ENCODE measurements at regions not wholly inside any gene's neighbourhood (a gene's known extent, or its start where the extent isn't known, plus 50 kb on each side); places are given as distances from the start of the nearest gene placed in this dataset.

GRCh38 chr18:42187611-42188380 lies 232.8 kb downstream of the PIK3C3 start:
- DNase-seq: no peak

GRCh38 chr18:42190643-42191042 lies 235.6 kb downstream of the PIK3C3 start:
- no peak for DNase-seq

- DNase-seq: no peak
Measured at GRCh38 chr18:42192251-42193248, 237.5 kb downstream of the PIK3C3 start.

GRCh38 chr18:42196651-42197050 lies 241.6 kb downstream of the PIK3C3 start:
- DNase-seq: no peak

- no peak for DNase-seq
Measured at GRCh38 chr18:42201137-42201536, 246.1 kb downstream of the PIK3C3 start.

DNA sequence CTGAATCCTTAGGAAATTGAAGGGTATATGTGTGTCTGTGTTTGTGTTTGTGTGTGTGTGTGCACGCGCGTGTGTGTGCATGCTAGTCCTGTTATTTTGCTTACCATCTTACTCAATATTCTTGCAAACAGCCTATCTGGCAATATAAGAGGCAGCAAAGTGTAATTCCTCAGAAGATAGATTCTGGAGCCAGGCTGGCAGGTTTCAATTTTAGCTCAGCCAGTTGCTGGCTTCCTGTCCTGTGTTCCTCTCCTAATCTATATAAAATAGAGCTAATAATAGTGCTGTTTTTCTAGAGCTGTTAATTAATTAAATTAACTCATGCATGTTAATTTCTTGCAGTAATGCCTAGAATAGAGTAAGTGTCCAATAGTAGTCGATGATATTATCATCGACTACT lies 256.2 kb downstream of the PIK3C3 start:
- DNase-seq: no peak

- no peak for DNase-seq
Measured at GRCh38 chr18:42222557-42222956, 267.5 kb downstream of the PIK3C3 start.

GRCh38 chr18:42228581-42228980 lies 273.5 kb downstream of the PIK3C3 start:
- DNase-seq: no peak

GRCh38 chr18:42229211-42230210 lies 274.5 kb downstream of the PIK3C3 start:
- DNase-seq: no peak

- no peak for DNase-seq
Measured at GRCh38 chr18:42230636-42231035, 275.6 kb downstream of the PIK3C3 start.

- DNase-seq: no peak
Measured at GRCh38 chr18:42231284-42231683, 276.2 kb downstream of the PIK3C3 start.

- no peak for DNase-seq
Measured at GRCh38 chr18:42231796-42232195, 276.8 kb downstream of the PIK3C3 start.

DNA sequence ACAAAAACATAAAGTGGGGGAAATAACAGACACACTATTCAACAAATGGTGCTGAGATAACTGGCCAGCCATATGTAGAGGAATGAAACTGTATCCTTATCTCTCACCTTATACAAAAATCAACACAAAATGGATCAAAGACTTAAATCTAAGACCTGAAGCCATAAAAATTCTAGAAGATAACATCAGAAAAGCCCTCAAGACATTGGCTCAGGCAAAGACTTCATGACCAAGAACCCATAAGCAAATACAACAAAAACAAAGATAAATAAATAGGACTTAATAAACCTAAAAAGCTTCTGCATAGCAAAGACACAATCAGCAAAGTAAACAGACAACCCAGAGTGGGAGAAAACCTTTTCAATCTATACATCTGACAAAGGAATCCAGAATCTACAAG lies 278.9 kb downstream of the PIK3C3 start:
- DNase-seq: no peak

- DNase-seq: no peak
Measured at GRCh38 chr18:42242758-42243157, 287.7 kb downstream of the PIK3C3 start.

- no peak for DNase-seq
Measured at GRCh38 chr18:42245137-42245536, 290.1 kb downstream of the PIK3C3 start.

GRCh38 chr18:42255908-42256765 lies 301.1 kb downstream of the PIK3C3 start:
- no peak for DNase-seq

DNA sequence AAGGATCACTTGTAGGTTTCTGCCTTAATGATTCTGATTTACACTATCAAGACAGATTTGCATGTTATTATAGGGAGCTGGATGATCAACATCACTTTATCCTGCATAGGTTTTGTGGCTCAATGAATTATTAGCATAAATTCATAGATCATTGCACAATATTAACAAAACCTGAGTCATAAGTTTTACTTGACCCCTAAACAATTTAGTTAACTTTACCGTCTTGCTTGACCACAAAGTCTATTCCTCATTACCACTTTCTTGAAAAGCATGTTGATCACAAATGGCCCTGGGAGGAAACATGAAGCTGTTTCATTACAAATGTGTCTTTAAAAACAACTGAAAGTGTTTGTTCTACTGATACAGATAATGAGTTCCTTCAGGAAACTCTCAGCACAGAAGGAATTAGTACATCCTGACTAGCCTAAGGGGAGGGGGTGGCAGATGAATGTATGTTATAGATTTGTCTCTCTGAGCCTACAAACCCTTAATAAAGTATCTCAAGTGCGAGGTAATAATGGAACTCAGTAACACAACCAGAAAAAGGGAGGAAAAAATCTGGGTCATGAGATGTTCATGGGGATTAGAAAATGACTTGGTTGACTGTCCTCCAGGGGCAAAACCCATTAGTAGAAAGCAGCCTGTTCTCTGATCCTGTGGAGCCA lies 303.4 kb downstream of the PIK3C3 start:
- no peak for DNase-seq

- no peak for DNase-seq
Measured at GRCh38 chr18:42261731-42262130, 306.7 kb downstream of the PIK3C3 start.

DNA sequence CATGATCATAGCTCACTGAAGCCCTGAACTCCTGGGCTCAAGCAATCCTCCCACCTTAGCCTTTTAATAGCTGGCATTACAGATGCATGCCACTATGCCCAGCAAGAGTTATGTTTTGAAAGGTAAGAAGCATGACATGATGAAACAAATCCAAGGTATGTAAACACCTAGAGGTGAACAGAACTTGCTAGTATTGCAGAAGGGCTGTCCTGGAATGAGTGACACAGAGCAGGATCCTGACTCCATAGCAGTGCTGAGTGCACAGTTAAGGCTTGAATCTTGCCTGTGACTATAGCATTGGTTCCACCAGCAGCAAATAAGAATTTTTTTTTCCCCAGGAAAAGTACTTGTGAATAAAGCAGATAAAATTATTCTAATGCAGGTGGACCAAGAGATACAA lies 309.5 kb downstream of the PIK3C3 start:
- no peak for DNase-seq

GRCh38 chr18:42268186-42268725 lies 313.2 kb downstream of the PIK3C3 start:
- DNase-seq: no peak

DNA sequence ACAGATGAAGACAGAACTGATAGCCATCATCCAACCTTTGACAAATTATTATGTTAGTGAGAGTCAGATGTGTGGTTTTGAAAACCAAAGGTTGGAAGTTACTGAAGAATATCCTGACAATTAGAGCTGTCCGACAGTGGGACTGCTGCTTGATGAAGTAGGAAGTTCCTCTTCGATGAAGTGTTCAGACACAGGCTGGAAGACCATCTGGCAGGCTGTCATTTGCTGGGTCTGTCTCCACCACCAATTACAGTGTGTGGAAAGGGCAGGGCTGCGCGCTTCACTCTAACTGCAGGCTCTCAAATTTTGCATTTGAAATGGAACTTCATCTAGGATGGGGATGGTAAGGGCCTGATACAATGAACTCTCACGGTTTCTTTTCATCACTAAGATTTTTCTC lies 313.8 kb downstream of the PIK3C3 start:
- no peak for DNase-seq
